ENCODE measurements at regions not wholly inside any gene's neighbourhood (a gene's known extent, or its start where the extent isn't known, plus 50 kb on each side); places are given as distances from the start of the nearest gene placed in this dataset.

DNA sequence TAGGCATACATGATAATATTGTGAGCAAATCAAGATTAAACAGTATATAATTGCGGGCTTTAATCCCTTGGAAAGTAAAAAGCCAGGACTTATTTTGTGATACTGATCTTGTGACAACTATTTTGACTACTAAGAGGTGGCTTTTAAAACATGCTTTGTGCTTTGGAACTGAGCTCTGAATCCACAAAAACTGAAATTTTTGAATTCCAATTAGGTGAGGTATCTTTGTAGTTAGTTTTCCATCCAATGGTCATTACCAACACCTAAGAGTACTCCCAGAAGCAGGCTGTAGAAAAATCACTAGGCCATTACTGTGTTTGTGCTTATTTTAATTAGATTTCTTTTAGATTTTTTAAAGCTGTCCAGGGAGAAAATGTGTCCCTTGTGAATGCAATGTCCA, 559.5 kb upstream of the WWC1 start:
- no peaks in the 10 kb centered on the region for H3K27me3 Mint-ChIP-seq
- Histone ChIP-seq H3K36me3 (ENCODE audit: control insufficient read depth, insufficient read depth, low read length) (no peaks in the 10 kb centered on the region), H3K27me3 (ENCODE audit: control insufficient read depth, insufficient read depth, low read length) (no peaks in the 10 kb centered on the region), H3K27ac (ENCODE audit: insufficient read depth, low read length, poor library complexity, severe bottlenecking) (no peak overlapping the region), H3K4me1 (ENCODE audit: control insufficient read depth, insufficient read depth, low read length, poor library complexity, severe bottlenecking) (no peaks in the 10 kb centered on the region), H3K9me3 (ENCODE audit: control insufficient read depth in 2 of 2, low read length in 2 of 2) (no peaks in the 10 kb centered on the region), H3K4me3 (ENCODE audit: low read depth, low read length) (no peak overlapping the region)
- ATAC-seq (ENCODE audit: low read depth in 2 of 2) (no peak), DNase-seq (no peak)
- H3K36me3 Mint-ChIP-seq: no peaks in the 10 kb centered on the region
- no peaks in the 10 kb centered on the region for H3K4me1 Mint-ChIP-seq
- peaks cover 0 to 6% (median 0%) of the 10 kb centered on the region in 7 donors for H3K9me3 Mint-ChIP-seq
- no peak overlapping the region for H3K4me3 Mint-ChIP-seq
- H3K27ac Mint-ChIP-seq: no peak overlapping the region

DNA sequence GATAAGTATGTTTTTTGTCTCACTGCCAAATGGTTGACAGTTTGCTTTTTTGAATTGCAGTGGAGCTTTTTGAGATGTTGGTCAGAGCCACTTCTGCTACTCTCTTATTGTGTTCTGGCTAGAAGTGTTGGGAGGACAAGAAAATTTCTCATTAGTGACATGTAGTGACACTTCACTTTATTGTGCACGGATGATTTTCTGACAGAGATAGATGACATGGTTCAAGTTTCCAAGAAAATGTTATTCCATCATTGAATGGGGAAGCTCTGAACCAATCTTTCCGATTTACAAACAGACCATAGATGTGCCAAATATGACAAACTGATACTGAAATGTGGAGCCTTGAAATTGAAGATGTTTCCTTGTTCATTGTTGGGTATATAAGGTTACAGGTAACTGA, 558.9 kb upstream of the WWC1 start:
- Histone ChIP-seq H3K27ac (ENCODE audit: insufficient read depth, low read length, poor library complexity, severe bottlenecking) (no peak overlapping the region), H3K27me3 (ENCODE audit: control insufficient read depth, insufficient read depth, low read length) (no peaks in the 10 kb centered on the region), H3K4me3 (ENCODE audit: low read depth, low read length) (no peak overlapping the region), H3K9me3 (ENCODE audit: control insufficient read depth in 2 of 2, low read length in 2 of 2) (no peaks in the 10 kb centered on the region), H3K4me1 (ENCODE audit: control insufficient read depth, insufficient read depth, low read length, poor library complexity, severe bottlenecking) (no peaks in the 10 kb centered on the region), H3K36me3 (ENCODE audit: control insufficient read depth, insufficient read depth, low read length) (no peaks in the 10 kb centered on the region)
- Mint-ChIP-seq H3K27ac (no peak overlapping the region), H3K4me3 (no peak overlapping the region), H3K9me3 (peaks cover 0 to 6% (median 0%) of the 10 kb centered on the region in 7 donors), H3K4me1 (no peaks in the 10 kb centered on the region), H3K27me3 (no peaks in the 10 kb centered on the region), H3K36me3 (no peaks in the 10 kb centered on the region)
- no peak for DNase-seq
- ATAC-seq (ENCODE audit: low read depth in 2 of 2): no peak

GRCh38 chr5:167736992-167737391, 554.5 kb upstream of the WWC1 start:
- Histone ChIP-seq H3K4me1 (ENCODE audit: control insufficient read depth, insufficient read depth, low read length, poor library complexity, severe bottlenecking) (no peaks in the 10 kb centered on the region), H3K4me3 (ENCODE audit: low read depth, low read length) (no peak overlapping the region), H3K27ac (ENCODE audit: insufficient read depth, low read length, poor library complexity, severe bottlenecking) (no peak overlapping the region), H3K27me3 (ENCODE audit: control insufficient read depth, insufficient read depth, low read length) (no peaks in the 10 kb centered on the region), H3K9me3 (ENCODE audit: control insufficient read depth in 2 of 2, low read length in 2 of 2) (no peaks in the 10 kb centered on the region), H3K36me3 (ENCODE audit: control insufficient read depth, insufficient read depth, low read length) (no peaks in the 10 kb centered on the region)
- Mint-ChIP-seq H3K27ac (no peak overlapping the region), H3K4me1 (no peaks in the 10 kb centered on the region), H3K36me3 (no peaks in the 10 kb centered on the region), H3K9me3 (peaks cover 0 to 6% (median 0%) of the 10 kb centered on the region in 7 donors), H3K27me3 (no peaks in the 10 kb centered on the region), H3K4me3 (no peak overlapping the region)
- DNase-seq (no peak), ATAC-seq (ENCODE audit: low read depth in 2 of 2) (no peak)

GRCh38 chr5:167743695-167744464, 547.6 kb upstream of the WWC1 start:
- ATAC-seq (ENCODE audit: low read depth in 2 of 2) (no peak), DNase-seq (no peak)
- Mint-ChIP-seq H3K27me3 (no peaks in the 10 kb centered on the region), H3K9me3 (peaks cover 0 to 5% (median 2%) of the 10 kb centered on the region in 7 donors), H3K27ac (no peak overlapping the region), H3K36me3 (no peaks in the 10 kb centered on the region), H3K4me1 (no peaks in the 10 kb centered on the region), H3K4me3 (no peak overlapping the region)
- no peak overlapping the region for H3K27ac ChIP-seq (ENCODE audit: insufficient read depth, low read length, poor library complexity, severe bottlenecking)
- H3K9me3 ChIP-seq (ENCODE audit: control insufficient read depth in 2 of 2, low read length in 2 of 2): no peaks in the 10 kb centered on the region
- H3K4me3 ChIP-seq (ENCODE audit: low read depth, low read length): no peak overlapping the region
- H3K27me3 ChIP-seq (ENCODE audit: control insufficient read depth, insufficient read depth, low read length): no peaks in the 10 kb centered on the region
- no peaks in the 10 kb centered on the region for H3K36me3 ChIP-seq (ENCODE audit: control insufficient read depth, insufficient read depth, low read length)
- H3K4me1 ChIP-seq (ENCODE audit: control insufficient read depth, insufficient read depth, low read length, poor library complexity, severe bottlenecking): no peaks in the 10 kb centered on the region

- H3K4me3 ChIP-seq (ENCODE audit: low read depth, low read length): no peak overlapping the region
- Mint-ChIP-seq H3K9me3 (peaks cover 0 to 6% (median 2%) of the 10 kb centered on the region in 7 donors), H3K27ac (no peak overlapping the region), H3K36me3 (no peaks in the 10 kb centered on the region), H3K4me1 (no peaks in the 10 kb centered on the region), H3K27me3 (no peaks in the 10 kb centered on the region), H3K4me3 (no peak overlapping the region)
- no peaks in the 10 kb centered on the region for H3K4me1 ChIP-seq (ENCODE audit: control insufficient read depth, insufficient read depth, low read length, poor library complexity, severe bottlenecking)
- DNase-seq: no peak
- H3K27me3 ChIP-seq (ENCODE audit: control insufficient read depth, insufficient read depth, low read length): no peaks in the 10 kb centered on the region
- H3K36me3 ChIP-seq (ENCODE audit: control insufficient read depth, insufficient read depth, low read length): no peaks in the 10 kb centered on the region
- no peaks in the 10 kb centered on the region for H3K9me3 ChIP-seq (ENCODE audit: control insufficient read depth in 2 of 2, low read length in 2 of 2)
- no peak overlapping the region for H3K27ac ChIP-seq (ENCODE audit: insufficient read depth, low read length, poor library complexity, severe bottlenecking)
- no peak for ATAC-seq (ENCODE audit: low read depth in 2 of 2)
These were observed 545.6 kb upstream of the WWC1 start for GRCh38 chr5:167745868-167746267.

DNA sequence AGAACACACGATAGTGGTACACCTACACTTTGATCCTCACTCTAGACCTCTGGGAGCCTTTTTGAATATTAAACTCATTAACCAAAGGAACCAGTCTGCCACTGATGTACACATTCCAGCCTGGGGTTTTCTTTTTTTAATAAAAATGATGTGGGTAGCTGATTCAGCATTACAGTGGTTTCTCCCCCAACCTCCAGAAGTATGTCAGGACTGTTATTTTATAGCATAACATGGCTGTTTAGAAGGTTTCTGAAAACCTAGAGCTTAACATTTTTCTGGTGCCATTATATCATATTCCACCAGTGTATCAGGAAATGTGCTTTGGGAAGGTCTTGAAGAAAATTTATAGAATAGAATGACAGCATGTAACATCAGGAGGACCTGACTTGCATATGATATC, 540.9 kb upstream of the WWC1 start:
- no peaks in the 10 kb centered on the region for H3K36me3 ChIP-seq (ENCODE audit: control insufficient read depth, insufficient read depth, low read length)
- no peaks in the 10 kb centered on the region for H3K27me3 ChIP-seq (ENCODE audit: control insufficient read depth, insufficient read depth, low read length)
- no peaks in the 10 kb centered on the region for H3K27me3 Mint-ChIP-seq
- no peak overlapping the region for H3K27ac Mint-ChIP-seq
- no peak overlapping the region for H3K4me3 Mint-ChIP-seq
- H3K9me3 ChIP-seq (ENCODE audit: control insufficient read depth in 2 of 2, low read length in 2 of 2): no peaks in the 10 kb centered on the region
- no peaks in the 10 kb centered on the region for H3K4me1 Mint-ChIP-seq
- H3K27ac ChIP-seq (ENCODE audit: insufficient read depth, low read length, poor library complexity, severe bottlenecking): no peak overlapping the region
- H3K36me3 Mint-ChIP-seq: no peaks in the 10 kb centered on the region
- no peak overlapping the region for H3K4me3 ChIP-seq (ENCODE audit: low read depth, low read length)
- no peak for DNase-seq
- H3K9me3 Mint-ChIP-seq: peaks cover 0 to 8% (median 4%) of the 10 kb centered on the region in 7 donors
- no peaks in the 10 kb centered on the region for H3K4me1 ChIP-seq (ENCODE audit: control insufficient read depth, insufficient read depth, low read length, poor library complexity, severe bottlenecking)
- no peak for ATAC-seq (ENCODE audit: low read depth in 2 of 2)

- no peaks in the 10 kb centered on the region for H3K27me3 ChIP-seq (ENCODE audit: control insufficient read depth, insufficient read depth, low read length)
- H3K4me1 ChIP-seq (ENCODE audit: control insufficient read depth, insufficient read depth, low read length, poor library complexity, severe bottlenecking): no peaks in the 10 kb centered on the region
- Mint-ChIP-seq H3K27ac (no peak overlapping the region), H3K36me3 (no peaks in the 10 kb centered on the region), H3K27me3 (no peaks in the 10 kb centered on the region), H3K4me1 (no peaks in the 10 kb centered on the region), H3K4me3 (no peak overlapping the region), H3K9me3 (peaks cover 0 to 8% (median 1%) of the 10 kb centered on the region in 7 donors)
- H3K36me3 ChIP-seq (ENCODE audit: control insufficient read depth, insufficient read depth, low read length): no peaks in the 10 kb centered on the region
- H3K4me3 ChIP-seq (ENCODE audit: low read depth, low read length): no peak overlapping the region
- H3K27ac ChIP-seq (ENCODE audit: insufficient read depth, low read length, poor library complexity, severe bottlenecking): no peak overlapping the region
- no peak for DNase-seq
- H3K9me3 ChIP-seq (ENCODE audit: control insufficient read depth in 2 of 2, low read length in 2 of 2): no peaks in the 10 kb centered on the region
- no peak for ATAC-seq (ENCODE audit: low read depth in 2 of 2)
These were observed 538.5 kb upstream of the WWC1 start for GRCh38 chr5:167752936-167753335.
